Muscle of leg (tissue), 3 donors: ENCODE measurements at regions not wholly inside any gene's neighbourhood (a gene's known extent, or its start where the extent isn't known, plus 50 kb on each side); places are given as distances from the start of the nearest gene placed in this dataset.

ENCODE experiments used
- DNase-seq: peaks from one replicate; pipeline ENCODE4 v3.0.0; 2013
- H3K27ac ChIP-seq: one replicate; pipeline ENCODE4 v1.5.1; 2013; ENCODE audit warnings: mild to moderate bottlenecking, low read length, control low read depth
- H3K27me3 ChIP-seq: one replicate; pipeline ENCODE4 v1.6.1; 2013; ENCODE audit warnings: low read length; ENCODE audit not compliant: control insufficient read depth, insufficient read depth
- H3K36me3 ChIP-seq: one replicate; pipeline ENCODE4 v1.6.1; 2013; ENCODE audit warnings: low read length; ENCODE audit not compliant: control insufficient read depth, insufficient read depth
- H3K4me1 ChIP-seq: one replicate; pipeline ENCODE4 v1.6.1; 2013; ENCODE audit warnings: low read length; ENCODE audit not compliant: control insufficient read depth, insufficient read depth
- H3K4me3 ChIP-seq: one replicate; pipeline ENCODE4 v1.5.1; 2013; ENCODE audit warnings: low read length, control low read depth
- H3K9me3 ChIP-seq: replicated peaks from 2 replicates; pipeline ENCODE4 v1.6.1; 2013; ENCODE audit warnings: low read depth, low read length; ENCODE audit not compliant: control insufficient read depth
- WGBS: methylation state at CpG from one replicate; pipeline ENCODE4 v1.1.5; 2013; ENCODE audit warnings: missing lambda C conversion rate; ENCODE audit not compliant: insufficient coverage; 5-methylcytosine and 5-hydroxymethylcytosine counted together

- H3K4me3 ChIP-seq: no peak overlapping the region
- DNase-seq: no peak
- H3K9me3 ChIP-seq: no peaks in the 10 kb centered on the region
- H3K27ac ChIP-seq: no peak overlapping the region
- no peaks in the 10 kb centered on the region for H3K36me3 ChIP-seq
- H3K27me3 ChIP-seq: no peaks in the 10 kb centered on the region
- H3K4me1 ChIP-seq: no peaks in the 10 kb centered on the region
- no CpG with 5 or more reads among the region's 1 CpG for WGBS
Measured at GRCh38 chr9:119771341-119771740, 402.1 kb upstream of the BRINP1 start.

GRCh38 chr9:119768266-119768665 is 399.0 kb upstream of the BRINP1 start:
- no peak overlapping the region for H3K27ac ChIP-seq
- WGBS: 33% methylated on average over 1 of the region's 3 CpGs
- no peaks in the 10 kb centered on the region for H3K27me3 ChIP-seq
- H3K36me3 ChIP-seq: no peaks in the 10 kb centered on the region
- no peak overlapping the region for H3K4me3 ChIP-seq
- no peaks in the 10 kb centered on the region for H3K9me3 ChIP-seq
- H3K4me1 ChIP-seq: no peaks in the 10 kb centered on the region
- no peak for DNase-seq

- Histone ChIP-seq H3K36me3 (no peaks in the 10 kb centered on the region), H3K27me3 (no peaks in the 10 kb centered on the region), H3K4me3 (no peak overlapping the region), H3K9me3 (no peaks in the 10 kb centered on the region), H3K4me1 (no peaks in the 10 kb centered on the region), H3K27ac (no peak overlapping the region)
- no peak for DNase-seq
- 75% methylated on average over 1 of the region's 2 CpGs for WGBS
Measured at GRCh38 chr9:119765632-119766175, 396.5 kb upstream of the BRINP1 start.

- H3K36me3 ChIP-seq: no peaks in the 10 kb centered on the region
- H3K27ac ChIP-seq: no peak overlapping the region
- no peak overlapping the region for H3K4me3 ChIP-seq
- 50% methylated on average over 1 of the region's 3 CpGs for WGBS
- H3K4me1 ChIP-seq: no peaks in the 10 kb centered on the region
- H3K27me3 ChIP-seq: no peaks in the 10 kb centered on the region
- no peak for DNase-seq
- H3K9me3 ChIP-seq: no peaks in the 10 kb centered on the region
Measured at GRCh38 chr9:119763260-119763659, 394.0 kb upstream of the BRINP1 start.

GRCh38 chr9:119761812-119762211 is 392.6 kb upstream of the BRINP1 start:
- WGBS: 100% methylated on average over 1 of the region's 2 CpGs
- no peaks in the 10 kb centered on the region for H3K9me3 ChIP-seq
- H3K4me1 ChIP-seq: no peaks in the 10 kb centered on the region
- H3K36me3 ChIP-seq: no peaks in the 10 kb centered on the region
- H3K27me3 ChIP-seq: no peaks in the 10 kb centered on the region
- H3K27ac ChIP-seq: no peak overlapping the region
- H3K4me3 ChIP-seq: no peak overlapping the region
- no peak for DNase-seq

GRCh38 chr9:119758990-119759389 is 389.8 kb upstream of the BRINP1 start:
- Histone ChIP-seq H3K4me3 (no peak overlapping the region), H3K9me3 (no peaks in the 10 kb centered on the region), H3K4me1 (no peaks in the 10 kb centered on the region), H3K36me3 (no peaks in the 10 kb centered on the region), H3K27ac (no peak overlapping the region), H3K27me3 (no peaks in the 10 kb centered on the region)
- WGBS: 31% methylated on average over 2 of the region's 5 CpGs
- no peak for DNase-seq

- no peak overlapping the region for H3K27ac ChIP-seq
- no peaks in the 10 kb centered on the region for H3K36me3 ChIP-seq
- no peaks in the 10 kb centered on the region for H3K4me1 ChIP-seq
- H3K27me3 ChIP-seq: no peaks in the 10 kb centered on the region
- DNase-seq: no peak
- H3K9me3 ChIP-seq: no peaks in the 10 kb centered on the region
- no CpG with 5 or more reads among the region's 3 CpGs for WGBS
- no peak overlapping the region for H3K4me3 ChIP-seq
Measured at GRCh38 chr9:119758241-119758640, 389.0 kb upstream of the BRINP1 start.

- no CpG with 5 or more reads among the region's 2 CpGs for WGBS
- Histone ChIP-seq H3K36me3 (no peaks in the 10 kb centered on the region), H3K9me3 (peaks cover 8% of the 10 kb centered on the region), H3K4me3 (no peak overlapping the region), H3K27ac (no peak overlapping the region), H3K4me1 (no peaks in the 10 kb centered on the region), H3K27me3 (no peaks in the 10 kb centered on the region)
- DNase-seq: no peak
Measured at GRCh38 chr9:119739476-119739875, 370.2 kb upstream of the BRINP1 start.

- H3K27ac ChIP-seq: no peak overlapping the region
- H3K4me3 ChIP-seq: no peak overlapping the region
- H3K9me3 ChIP-seq: no peaks in the 10 kb centered on the region
- no peaks in the 10 kb centered on the region for H3K4me1 ChIP-seq
- no peak for DNase-seq
- no peaks in the 10 kb centered on the region for H3K27me3 ChIP-seq
- 29% methylated on average over 6 of the region's 13 CpGs for WGBS
- H3K36me3 ChIP-seq: no peaks in the 10 kb centered on the region
Measured at GRCh38 chr9:119736491-119737454, 367.5 kb upstream of the BRINP1 start.

GRCh38 chr9:119727988-119728387 is 358.8 kb upstream of the BRINP1 start:
- 17% methylated on average over 1 of the region's 5 CpGs for WGBS
- Histone ChIP-seq H3K36me3 (no peaks in the 10 kb centered on the region), H3K27ac (no peak overlapping the region), H3K27me3 (no peaks in the 10 kb centered on the region), H3K9me3 (no peaks in the 10 kb centered on the region), H3K4me3 (no peak overlapping the region), H3K4me1 (no peaks in the 10 kb centered on the region)
- DNase-seq: no peak
